K562 (cell line): ENCODE measurements at regions not wholly inside any gene's neighbourhood (a gene's known extent, or its start where the extent isn't known, plus 50 kb on each side); places are given as distances from the start of the nearest gene placed in this dataset.

Experiments
- ATAC-seq: fragments of 200-7000 bp; cut with Tn5 transposase; 3 replicates; pipeline ENCODE4 v1.9.1; 2020; ENCODE audit warnings: moderate library complexity
- BruUV-seq: library from RNA; stranded (reverse); fragments of 400-500 nt; replicated peaks from 2 replicates; lab custom pipeline; 2021; lab: Mats Ljungman, UMichigan
- CTCF ChIA-PET: fragments of 300-600 bp; formaldehyde crosslinking; extraction: SDS; loops from one replicate; lab custom pipeline; 2021; ENCODE audit warnings: low intra/inter-chr PET ratio; lab: Yijun Ruan, JAX
- POLR2A ChIA-PET: fragments of 300-600, 350-650 bp; sonication (Branson Sonifier 250); formaldehyde crosslinking; extraction: SDS; loops from one replicate; lab custom pipeline; 2021; ENCODE audit warnings: antibody characterized with exemption, inconsistent platforms; lab: Yijun Ruan, JAX
- DNase-seq, 4 experiments: peaks; one replicate each; pipeline versions ENCODE4 v3.0.0 to v3.0.0-alpha.2; 2011 to 2018; ENCODE audit warnings: low spot score in 3 of 4, mixed read lengths in 3 of 4; ENCODE audit errors: extremely low read depth in 1 of 4
- FAIRE-seq: peaks from 2 replicates; lab custom pipeline; 2011; peaks lifted over from hg19 to GRCh38; lab: Jason Lieb, UNC
- H2AFZ ChIP-seq: 2 replicates; pipeline ENCODE4 v1.6.0; 2011; ENCODE audit warnings: low read depth, low read length, control low read depth, inconsistent platforms
- H3K27ac ChIP-seq: fragments of 200-600 bp; 3 replicates; pipeline ENCODE4 v1.8.0; 2011; ENCODE audit warnings: low read depth, mild to moderate bottlenecking, control low read depth, inconsistent platforms, low read length, moderate library complexity, mixed read lengths; ENCODE audit errors: extremely low read depth
- H3K27me3 ChIP-seq, 2 experiments: fragments of 300-600 bp in 1 of 2; 2 replicates in 1 of 2; 3 replicates in 1 of 2; pipeline versions ENCODE4 v1.6.0 to v1.8.0; 2011; ENCODE audit warnings: inconsistent platforms in 2 of 2, low read length in 2 of 2, mild to moderate bottlenecking in 1 of 2, mixed read lengths in 1 of 2, moderate library complexity in 1 of 2; ENCODE audit not compliant: control insufficient read depth in 2 of 2, insufficient read depth in 2 of 2
- H3K36me3 ChIP-seq: fragments of 300-600 bp; 3 replicates; pipeline ENCODE4 v1.8.0; 2011; ENCODE audit warnings: mild to moderate bottlenecking, low read length, inconsistent platforms; ENCODE audit not compliant: control insufficient read depth, insufficient read depth
- H3K4me1 ChIP-seq, 2 experiments: fragments of 200-600 bp in 1 of 2; replicated peaks in 1 of 2; 2 replicates in 1 of 2; 3 replicates in 1 of 2; pipeline versions ENCODE4 v1.5.1 to v1.8.0; 2011; ENCODE audit warnings: inconsistent platforms in 2 of 2, low read length in 2 of 2, mild to moderate bottlenecking in 1 of 2, mixed read lengths in 1 of 2, moderate library complexity in 1 of 2; ENCODE audit not compliant: control insufficient read depth in 2 of 2, insufficient read depth in 2 of 2
- H3K4me2 ChIP-seq: 2 replicates; pipeline ENCODE4 v1.6.1; 2011; ENCODE audit warnings: low read length, control low read depth, inconsistent platforms, mixed read lengths; ENCODE audit not compliant: insufficient read depth
- H3K4me3 ChIP-seq: fragments of 200-600 bp; sonication (generic), shearing (Covaris generic); 2 replicates; pipeline ENCODE4 v1.5.1; 2016; ENCODE audit warnings: control low read depth, inconsistent platforms
- H3K79me2 ChIP-seq: fragments of 200-600 bp; 3 replicates; pipeline ENCODE4 v1.8.0; 2011; ENCODE audit warnings: low read length, inconsistent platforms; ENCODE audit not compliant: control insufficient read depth, insufficient read depth
- H3K9ac ChIP-seq, 2 experiments: 2 replicates each; pipeline versions ENCODE4 v1.6.0 to v1.6.1; 2011; ENCODE audit warnings: low read depth in 2 of 2, low read length in 2 of 2, control low read depth in 1 of 2, inconsistent platforms in 1 of 2, mild to moderate bottlenecking in 1 of 2, mixed read lengths in 1 of 2; ENCODE audit not compliant: insufficient read depth in 1 of 2
- H3K9me1 ChIP-seq: one replicate; pipeline ENCODE4 v1.6.0; 2011; ENCODE audit warnings: inconsistent platforms, mild to moderate bottlenecking, low read length, moderate library complexity; ENCODE audit not compliant: control insufficient read depth, insufficient read depth
- H3K9me3 ChIP-seq: replicated peaks from 2 replicates; pipeline ENCODE4 v1.5.1; 2011; ENCODE audit warnings: low read depth, low read length, inconsistent platforms; ENCODE audit not compliant: control insufficient read depth, insufficient read depth
- H4K20me1 ChIP-seq: replicated peaks from 2 replicates; pipeline ENCODE4 v1.6.1; 2011; ENCODE audit warnings: low read length, inconsistent platforms, mixed read lengths; ENCODE audit not compliant: control insufficient read depth, insufficient read depth
- BDP1 ChIP-seq: IDR thresholded peaks from 3 replicates; pipeline ENCODE4 v1.6.1; 2011; ENCODE audit not compliant: insufficient read length, insufficient read depth
- CBFB ChIP-seq: sonication (generic); formaldehyde crosslinking; IDR thresholded peaks from 2 replicates; pipeline ENCODE4 v1.4.0; 2020; ENCODE audit warnings: mild to moderate bottlenecking, missing genetic modification reagents
- CEBPB ChIP-seq: fragments of 450-650 bp; IDR thresholded peaks from 2 replicates; pipeline ENCODE4 v1.6.1; 2016; ENCODE audit warnings: missing genetic modification characterization, missing compliant biosample characterization
- CXXC5 ChIP-seq: fragments of 250-450 bp; sonication (Bioruptor Pico); IDR thresholded peaks from 2 replicates; pipeline ENCODE4 v1.8.0; 2022; ENCODE audit warnings: inconsistent platforms, mild to moderate bottlenecking, moderate library complexity
- FOXP1 ChIP-seq: sonication (generic); formaldehyde crosslinking; IDR thresholded peaks from 2 replicates; pipeline ENCODE4 v1.8.0; 2022; ENCODE audit warnings: mild to moderate bottlenecking, missing genetic modification reagents
- HEY1 ChIP-seq: fragments of 250-450 bp; sonication (Bioruptor Pico); IDR thresholded peaks from 2 replicates; pipeline ENCODE4 v1.5.0; 2020; ENCODE audit warnings: mild to moderate bottlenecking, moderate library complexity, borderline replicate concordance
- JUN ChIP-seq, 2 experiments: sonication (generic) in 1 of 2; formaldehyde crosslinking in 1 of 2; IDR thresholded peaks; 2 replicates each; pipeline versions ENCODE4 v1.6.1 to v1.8.0; 2012 to 2022; ENCODE audit warnings: borderline replicate concordance in 2 of 2, mild to moderate bottlenecking in 2 of 2, improper control_type of control experiment in 1 of 2, low read depth in 1 of 2, low read length in 1 of 2, missing genetic modification reagents in 1 of 2
- MAFF ChIP-seq: IDR thresholded peaks from 2 replicates; pipeline ENCODE4 v1.6.1; 2012; ENCODE audit warnings: low read length, improper control_type of control experiment
- MLX ChIP-seq, 2 experiments: fragments of 450-650 bp in 1 of 2; sonication (generic) in 1 of 2; formaldehyde crosslinking; conservative IDR thresholded peaks; 2 replicates each; pipeline versions ENCODE4 v1.4.0 to v1.8.1; 2020 to 2022; ENCODE audit warnings: mild to moderate bottlenecking in 1 of 2, missing genetic modification reagents in 1 of 2
- NELFE ChIP-seq: IDR thresholded peaks from 2 replicates; pipeline ENCODE4 v1.6.1; 2011; ENCODE audit warnings: mild to moderate bottlenecking; ENCODE audit not compliant: insufficient read depth, insufficient read length
- SRSF3 ChIP-seq: fragments of 200-400 bp; formaldehyde crosslinking; IDR thresholded peaks from 2 replicates; pipeline ENCODE4 v1.6.1; 2016; ENCODE audit warnings: mild to moderate bottlenecking, low read length, moderate library complexity; ENCODE audit not compliant: insufficient read depth
- ZNF217 ChIP-seq: sonication (generic); formaldehyde crosslinking; IDR thresholded peaks from 2 replicates; pipeline ENCODE4 v1.8.0; 2022; ENCODE audit warnings: mild to moderate bottlenecking, missing genetic modification reagents
- WGBS: fragments of 100-300 bp; shearing (Covaris generic); methylation state at CpG from one replicate; pipeline ENCODE4 v1.1.6; 2016; ENCODE audit warnings: low coverage, mixed read lengths; ENCODE audit not compliant: insufficient coverage; ENCODE audit errors: missing lambda C conversion rate; 5-methylcytosine and 5-hydroxymethylcytosine counted together
- in situ Hi-C: fragments of 300-500 bp; cut with MboI; formaldehyde crosslinking; loops from 4 replicates; pipeline ENCODE4 v1.15.0; 2018; ENCODE audit warnings: inconsistent platforms, mixed read lengths
- intact Hi-C: fragments of 100-400 bp; cut with micrococcal nuclease; formaldehyde crosslinking; loops from 2 replicates; pipeline ENCODE4 v1.14.2; 2022

- no peaks in the 10 kb centered on the region for H3K36me3 ChIP-seq
- no peaks in the 10 kb centered on the region for H3K9me1 ChIP-seq
- H3K4me2 ChIP-seq: no peak overlapping the region
- intact Hi-C loops (no loop called here), in situ Hi-C loops (no loop called here)
- H2AFZ ChIP-seq: no peak overlapping the region
- FAIRE-seq: no peak
- H3K27ac ChIP-seq: no peak overlapping the region
- POLR2A ChIA-PET: no interaction called here
- H3K27me3 ChIP-seq: no peaks in the 10 kb centered on the region
- no peak for ATAC-seq
- BruUV-seq: no TSS peak
- CTCF ChIA-PET: no interaction called here
- H3K79me2 ChIP-seq: no peaks in the 10 kb centered on the region
- no peaks in the 10 kb centered on the region for H3K4me1 ChIP-seq
- 0% methylated on average over 3 of the region's 3 CpGs for whole genome bisulfite sequencing
- no peak overlapping the region for H3K4me3 ChIP-seq
- H3K9ac ChIP-seq: no peak overlapping the region
- TF ChIP-seq CXXC5 (CRISPR knock-in tag): no peak
- no peak for TF ChIP-seq NELFE
- no peak for TF ChIP-seq HEY1
- TF ChIP-seq MLX (CRISPR knock-in tag; conservative IDR thresholded peaks at IDR 0.05): no peak
- no peak for TF ChIP-seq FOXP1 (CRISPR knock-in tag)
- TF ChIP-seq BDP1: no peak
- no peak for TF ChIP-seq ZNF217
- TF ChIP-seq CEBPB (tag): no peak
- TF ChIP-seq JUN (IDR thresholded peaks at IDR 0.05; ENCODE audit: borderline replicate concordance, low read depth, low read length): no peak
- TF ChIP-seq JUN (CRISPR knock-in tag; IDR thresholded peaks at IDR 0.05; ENCODE audit: borderline replicate concordance): no peak
- no peak for TF ChIP-seq SRSF3
- no peak for TF ChIP-seq CBFB
- TF ChIP-seq MAFF: no peak
- DNase-seq: no peak
- no peaks in the 10 kb centered on the region for H3K9me3 ChIP-seq
- H4K20me1 ChIP-seq: no peaks in the 10 kb centered on the region
These were observed 293.7 kb downstream of the SUCLA2 start for GRCh38 chr13:47707414-47707813.
